Putamen (tissue), 1 donor: ENCODE measurements at regions not wholly inside any gene's neighbourhood (a gene's known extent, or its start where the extent isn't known, plus 50 kb on each side); places are given as distances from the start of the nearest gene placed in this dataset.
"Not testable (repeated sequence)": the region's sequence is repeated elsewhere in the genome, so short reads cannot be mapped to it uniquely, and the experiment has no call there.

ENCODE experiments used
- DNase-seq: peaks from one replicate; pipeline ENCODE4 v3.0.0-alpha.2; 2016; ENCODE audit warnings: low spot score

DNA sequence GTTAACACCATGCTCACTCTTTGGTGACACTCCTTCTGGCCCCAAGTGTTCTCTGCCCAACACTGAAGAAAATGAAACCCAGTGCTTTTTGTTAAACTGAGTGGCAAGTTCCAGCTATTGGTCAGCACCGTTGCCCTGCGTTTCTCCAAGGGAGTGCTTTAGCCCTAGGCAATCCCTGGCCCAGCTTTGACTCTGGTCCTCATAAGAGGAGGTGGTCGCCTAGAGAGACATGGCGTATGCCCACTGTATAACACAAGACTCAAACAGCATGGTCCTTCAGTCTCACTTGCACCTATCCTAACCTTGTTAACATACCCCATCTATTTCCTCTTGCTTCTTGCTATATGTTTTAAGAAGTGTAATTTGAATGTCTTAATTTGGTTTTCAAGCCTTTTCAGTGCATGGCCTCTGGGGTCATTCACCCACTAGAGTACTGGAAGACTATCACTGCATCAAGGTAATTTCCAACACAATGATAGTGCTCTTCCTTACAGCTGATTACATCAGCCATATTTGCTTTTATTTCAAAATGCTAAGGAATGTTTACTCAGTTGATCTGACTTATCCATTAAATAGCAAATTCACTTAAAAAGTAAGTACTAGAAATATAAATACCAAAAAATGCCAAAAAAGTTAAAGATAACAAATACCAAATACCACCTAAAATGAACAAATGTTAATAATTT is 190.5 kb upstream of the SOX21 start:
- DNase-seq = no peak

DNA sequence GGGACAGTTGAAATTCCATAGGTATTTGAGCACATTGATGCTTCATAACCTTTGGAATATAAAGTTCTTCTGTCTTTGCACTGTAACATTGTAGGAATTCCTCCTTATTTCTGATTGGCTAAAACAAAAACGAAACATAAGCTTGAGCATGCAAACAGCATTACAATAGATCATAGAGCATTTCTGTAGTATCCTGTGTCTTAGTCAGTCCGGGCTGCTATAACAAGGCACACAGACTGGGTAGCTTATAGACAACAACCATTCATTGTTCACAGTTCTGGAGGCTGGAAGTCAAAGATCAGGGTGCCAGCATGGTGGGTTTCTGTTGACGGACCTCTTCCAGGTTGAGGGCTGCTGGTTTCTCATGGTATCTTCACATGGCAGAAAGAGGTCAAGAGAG is 188.7 kb upstream of the SOX21 start:
- no peak for DNase-seq

DNA sequence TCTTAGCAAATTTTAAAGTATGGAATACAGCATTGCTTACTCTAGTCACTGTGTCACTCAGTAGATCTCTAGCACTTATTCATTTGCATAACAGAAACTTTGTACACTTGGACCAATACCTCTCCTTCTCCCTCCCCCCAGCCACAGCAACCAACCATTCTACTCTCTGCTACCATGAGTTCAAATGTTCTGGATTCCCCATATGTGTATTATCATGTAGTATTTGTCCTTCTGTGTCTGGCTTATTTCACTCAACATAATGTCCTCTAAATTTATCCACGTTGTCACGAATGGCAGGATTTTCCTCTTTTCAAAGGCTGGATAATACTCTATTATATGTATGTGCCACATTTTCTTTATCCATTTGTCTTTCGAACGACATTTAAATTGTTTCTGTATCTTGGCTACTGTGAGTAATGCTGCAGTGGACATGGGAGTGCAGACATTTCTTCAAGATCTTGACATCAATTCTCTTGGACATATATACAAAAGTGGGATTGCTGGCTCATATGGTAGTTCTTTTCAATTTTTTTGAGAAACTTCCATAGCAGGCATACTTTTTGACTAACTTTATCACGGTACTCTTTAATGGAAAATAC is 184.5 kb upstream of the SOX21 start:
- DNase-seq = no peak

DNA sequence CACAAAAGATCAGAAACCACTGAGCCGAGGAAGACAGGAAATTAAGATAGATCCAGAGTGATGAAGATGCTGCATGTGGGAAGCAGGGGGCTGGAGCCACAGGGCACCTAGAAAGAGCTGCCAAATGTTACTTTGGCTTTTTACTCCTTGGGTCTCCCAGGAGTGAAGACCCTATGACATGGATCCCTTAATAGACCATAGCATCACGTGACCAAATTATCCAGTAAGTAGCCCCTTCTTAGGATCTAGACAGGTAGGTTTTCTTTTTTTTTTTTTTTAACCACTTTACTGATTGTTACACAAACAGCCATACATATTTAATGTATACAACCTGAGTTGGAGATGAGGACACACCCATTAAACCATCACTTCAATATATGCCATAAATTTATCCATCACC is 183.9 kb upstream of the SOX21 start:
- DNase-seq = no peak

DNA sequence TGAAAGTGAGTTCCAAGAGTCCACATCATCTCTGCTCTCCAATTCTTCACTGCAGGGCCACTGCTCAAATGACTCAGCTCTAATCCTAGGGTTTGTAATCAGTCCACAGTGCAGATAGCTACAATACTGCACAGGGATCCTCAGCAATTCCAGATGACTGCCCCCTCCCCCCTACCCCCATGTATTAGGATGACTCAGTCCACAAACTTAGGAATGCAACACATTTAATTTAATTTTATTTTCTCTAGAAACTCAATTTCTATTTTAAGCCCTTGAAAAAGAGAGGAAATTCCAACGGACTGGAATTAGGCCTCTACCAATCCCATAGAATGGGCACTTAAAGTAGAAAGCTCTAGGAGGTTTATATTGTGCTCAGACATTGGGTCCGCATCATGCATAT is 173.8 kb upstream of the SOX21 start:
- DNase-seq = no peak

DNA sequence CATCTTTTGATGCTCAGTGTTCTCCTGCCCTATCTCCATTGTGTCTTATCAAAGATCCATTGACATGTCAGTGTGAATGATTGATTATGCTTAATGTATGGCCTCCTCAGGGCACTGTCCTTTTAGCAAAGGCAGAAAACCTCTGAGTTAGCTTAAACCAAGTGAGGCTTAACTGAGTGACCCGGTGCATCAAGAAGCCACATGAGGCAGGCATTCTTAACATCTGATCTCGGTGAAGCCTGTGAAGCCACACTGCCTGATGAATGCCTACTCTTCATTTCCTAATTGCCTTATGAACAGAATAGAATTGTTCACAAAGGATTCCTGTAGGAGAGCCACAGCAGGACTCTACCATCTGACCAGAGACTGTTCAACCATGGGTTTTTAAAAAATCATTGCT is 168.1 kb upstream of the SOX21 start:
- no peak for DNase-seq

DNA sequence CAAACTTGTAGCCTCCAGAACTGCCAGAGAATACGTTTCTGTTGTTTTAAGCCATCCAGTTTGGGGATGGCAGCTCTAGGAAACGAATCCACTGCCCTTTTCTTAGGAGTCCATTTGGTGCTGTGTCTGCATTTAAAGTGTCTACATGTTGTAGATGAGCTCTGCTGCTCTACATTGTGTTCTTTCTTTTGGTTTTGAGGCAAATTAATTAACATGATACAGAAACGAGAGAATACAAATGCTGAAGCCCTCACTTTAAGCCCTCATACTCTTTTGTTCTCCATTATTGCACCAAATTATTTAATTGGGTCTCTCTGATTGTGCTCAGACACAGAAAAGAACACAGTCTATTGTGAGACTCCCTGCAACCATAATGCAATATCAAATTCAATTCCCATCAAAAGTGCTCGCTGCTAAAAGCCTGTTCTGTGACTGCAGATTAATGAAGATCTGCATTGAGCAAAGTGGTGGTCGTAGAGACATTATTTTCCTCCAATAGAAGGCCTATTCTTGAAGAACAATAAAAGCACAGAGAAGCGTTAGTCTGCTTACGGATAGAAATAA is 166.3 kb upstream of the SOX21 start:
- no peak for DNase-seq

DNA sequence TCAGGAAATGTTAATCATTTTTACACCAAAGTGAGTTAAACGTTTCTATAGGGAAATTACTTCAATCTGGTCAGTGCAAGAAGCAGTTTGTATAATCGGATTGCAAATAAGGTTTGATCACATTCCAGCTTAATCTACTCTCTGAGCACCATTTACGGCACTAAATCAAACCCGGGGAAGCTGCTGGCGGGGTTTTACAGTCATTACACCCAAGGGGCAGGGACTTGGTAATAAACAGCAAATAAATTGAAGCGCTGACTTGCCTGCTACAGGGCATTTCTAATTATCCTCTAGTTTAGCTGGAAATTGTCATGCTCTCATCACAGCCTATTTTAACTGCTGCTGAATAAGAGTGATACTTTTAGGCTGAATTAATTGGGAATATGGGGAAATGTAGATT is 152.1 kb upstream of the SOX21 start:
- no peak for DNase-seq

DNA sequence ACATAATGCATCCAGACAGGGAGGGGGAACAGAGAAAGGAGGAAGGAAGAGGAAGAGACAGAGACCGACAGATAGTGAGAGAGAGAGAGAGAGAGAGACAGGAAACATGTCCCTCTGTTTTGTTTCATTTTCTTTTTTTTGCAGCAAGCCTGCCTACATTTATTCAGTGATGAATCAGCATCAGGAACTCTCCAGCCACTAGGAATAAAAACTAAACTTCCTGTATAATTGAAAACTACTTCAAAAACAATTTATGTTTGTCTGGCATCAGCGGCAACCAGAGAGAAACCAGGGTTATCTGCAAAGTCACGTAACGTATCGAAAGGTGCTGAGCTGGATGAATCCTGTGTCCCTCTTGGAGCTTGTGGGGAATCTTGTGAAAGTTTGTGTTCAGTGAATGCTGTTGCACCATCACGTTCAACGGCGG is 148.6 kb upstream of the SOX21 start:
- DNase-seq = peak; percentile 1

DNA sequence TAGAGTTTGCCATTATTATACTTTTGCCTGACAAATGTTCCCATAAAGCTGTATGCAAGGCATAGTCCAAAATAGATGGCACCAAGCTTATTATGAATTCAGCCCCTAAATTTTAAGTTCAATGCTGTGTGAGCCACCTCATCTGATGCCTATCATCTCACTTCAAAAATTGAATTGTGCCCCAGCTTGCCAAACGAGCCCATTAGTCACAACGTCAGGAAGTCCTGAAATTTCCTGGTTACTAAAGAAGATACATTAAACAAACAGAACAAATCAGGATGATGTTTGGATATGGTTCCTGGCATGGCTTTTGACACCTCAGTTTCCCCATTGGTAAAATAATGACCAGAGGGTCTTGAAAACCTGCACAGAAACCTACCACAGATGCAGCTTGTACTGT is 147.5 kb upstream of the SOX21 start:
- DNase-seq = no peak

DNA sequence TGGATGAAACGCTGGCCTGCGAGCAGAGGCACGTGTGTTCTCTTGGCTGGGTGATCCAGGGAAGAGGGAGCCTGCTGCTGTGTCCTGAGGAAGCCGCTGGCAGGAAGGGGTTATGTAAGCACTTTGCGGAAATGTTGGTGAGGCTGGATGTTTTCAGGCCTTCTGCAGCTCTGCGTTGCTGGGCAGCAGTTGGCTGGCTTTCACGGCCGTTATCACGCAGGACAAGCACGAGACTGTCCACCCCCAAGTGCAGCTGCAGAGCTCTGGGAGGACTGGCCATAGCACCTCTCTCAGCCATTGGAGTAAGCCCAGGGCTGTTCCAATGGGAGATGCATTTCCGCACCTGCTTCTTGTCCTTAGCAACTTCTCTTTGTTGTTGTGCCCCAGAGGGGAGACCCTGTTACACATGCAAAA is 146.9 kb upstream of the SOX21 start:
- peak; percentile 60 for DNase-seq

DNA sequence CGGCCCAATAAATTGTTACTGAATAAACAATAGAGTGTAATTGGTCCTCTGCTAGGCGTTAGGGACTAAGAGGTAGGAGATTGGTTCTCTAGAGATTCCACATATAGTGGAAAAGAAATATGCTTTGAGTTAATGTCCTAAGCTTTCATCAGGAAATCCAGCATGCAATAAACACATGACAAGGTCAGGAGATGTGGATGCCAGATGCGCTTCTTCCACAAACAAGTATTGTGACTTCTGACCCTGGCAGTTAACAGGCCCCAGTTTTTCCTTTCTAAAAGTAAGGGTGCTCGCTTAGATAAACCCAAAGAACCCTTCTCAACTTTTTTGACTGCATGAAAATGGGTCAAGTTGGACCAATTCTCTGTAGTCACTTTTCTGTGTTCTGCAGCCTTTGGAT is 146.5 kb upstream of the SOX21 start:
- DNase-seq = no peak

DNA sequence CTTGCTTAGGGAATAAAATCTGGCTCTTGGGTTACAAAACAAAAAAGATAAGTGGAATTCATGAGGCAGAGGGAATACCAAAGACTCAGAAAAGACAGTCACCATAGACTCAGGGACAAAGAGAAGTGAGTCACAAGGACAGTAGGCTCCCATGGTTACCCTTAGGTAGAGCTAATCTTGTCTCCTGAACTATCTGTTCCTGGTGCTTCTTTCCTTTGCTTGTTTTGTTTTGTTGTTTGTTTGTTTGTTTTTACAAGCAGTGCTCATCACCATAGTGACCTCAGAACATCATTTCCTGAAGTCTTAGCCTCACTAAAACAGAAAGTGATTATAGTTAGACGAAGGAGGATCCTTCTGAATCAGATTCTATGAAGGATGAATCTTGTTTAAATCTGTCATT is 142.3 kb upstream of the SOX21 start:
- DNase-seq = no peak

DNA sequence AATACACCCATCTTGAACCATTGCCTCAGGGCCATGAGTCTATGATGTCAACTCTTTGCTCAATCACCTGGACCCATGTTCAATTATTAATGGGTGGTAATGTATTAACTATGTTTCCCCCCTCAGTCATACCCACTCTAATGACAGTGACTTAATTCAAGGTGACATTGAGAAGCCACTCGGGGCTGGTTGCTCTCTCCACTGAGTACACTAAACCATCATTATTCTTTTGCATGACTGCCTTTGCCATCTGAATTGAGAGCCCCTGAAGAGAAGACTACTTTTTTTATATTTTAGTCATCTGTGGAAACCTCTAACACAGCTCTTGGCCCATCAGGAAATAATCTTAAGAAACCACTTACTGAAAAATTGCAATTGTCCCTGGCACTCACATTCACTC is 139.2 kb upstream of the SOX21 start:
- no peak for DNase-seq

DNA sequence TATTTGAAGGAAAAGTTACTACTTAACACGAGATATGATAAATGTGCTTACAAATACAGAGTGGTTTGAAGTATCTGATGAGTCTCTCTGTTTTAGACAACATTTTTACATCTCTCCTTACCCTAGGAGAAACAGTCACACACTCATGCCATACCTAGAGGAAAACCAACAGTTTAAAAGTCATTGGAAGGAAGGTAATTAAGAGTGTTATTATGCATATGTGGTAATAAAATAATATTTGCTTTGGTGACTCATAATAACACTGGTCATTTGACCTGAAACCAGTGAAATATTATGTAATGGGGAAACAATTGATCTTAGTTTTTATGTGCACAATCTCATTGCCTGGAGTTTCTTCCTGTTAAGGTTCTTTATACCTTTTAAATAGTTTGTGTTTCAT is 136.9 kb upstream of the SOX21 start:
- DNase-seq = no peak

DNA sequence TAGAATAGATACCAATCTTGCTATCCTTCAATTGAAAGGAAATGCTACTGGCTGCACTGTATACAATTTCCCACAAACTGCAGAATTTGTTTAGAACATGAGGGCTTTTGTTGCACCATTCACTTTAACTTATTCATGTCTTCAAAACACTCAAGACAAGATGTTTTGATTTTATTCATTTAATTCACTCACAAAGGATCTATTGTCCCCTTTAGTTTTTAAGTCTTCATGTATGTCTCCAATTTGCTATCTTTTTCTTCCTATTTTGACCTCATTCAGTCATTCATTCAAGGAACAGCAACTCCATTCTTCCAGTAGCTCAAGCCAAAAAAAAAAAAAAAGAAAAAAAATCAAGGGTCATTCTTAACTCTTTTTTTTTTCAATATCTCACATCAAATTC is 130.6 kb upstream of the SOX21 start:
- DNase-seq = no peak

DNA sequence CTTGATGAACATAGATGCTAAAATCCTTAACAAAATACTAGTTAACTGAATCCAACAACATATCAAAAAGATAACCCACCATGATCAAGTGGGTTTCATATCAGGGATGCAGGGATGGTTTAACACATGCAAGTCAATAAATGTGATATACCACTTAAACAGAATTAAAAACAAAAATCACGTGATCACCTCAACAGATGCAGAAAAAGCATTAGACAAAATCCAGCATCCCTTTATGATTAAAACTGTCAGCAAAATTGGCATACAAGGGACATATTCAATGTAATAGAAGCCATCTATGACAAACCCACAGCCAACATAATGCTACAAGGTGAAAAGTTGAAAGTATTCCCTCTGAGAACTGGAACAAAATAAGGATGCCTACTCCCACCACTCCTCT is 124.7 kb upstream of the SOX21 start:
- DNase-seq = not testable (repeated sequence)

DNA sequence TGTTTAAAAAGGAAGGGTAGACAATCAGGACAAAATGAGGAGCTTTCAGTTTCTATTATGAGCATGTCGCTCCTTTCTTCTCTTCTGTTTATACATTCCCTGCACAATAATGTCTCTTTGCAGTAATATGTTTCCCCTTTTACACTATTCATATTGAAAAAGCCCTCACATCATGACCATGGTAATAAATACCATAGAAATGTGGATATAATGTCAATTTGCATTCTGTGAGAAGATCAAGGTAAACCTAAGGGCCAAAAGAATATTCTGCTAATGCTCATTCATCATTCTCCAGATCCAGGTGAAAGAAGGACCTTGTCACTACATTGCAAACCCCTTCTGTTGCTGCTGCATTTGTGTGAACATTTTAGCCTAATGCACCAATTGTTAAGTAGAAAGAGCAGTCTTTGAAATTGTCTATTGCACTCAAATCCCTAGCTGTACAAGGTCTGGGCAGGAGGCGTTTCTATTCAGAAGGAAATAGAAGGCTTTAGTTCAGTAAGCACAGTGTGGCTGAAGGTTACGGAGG is 117.6 kb upstream of the SOX21 start:
- DNase-seq = no peak

DNA sequence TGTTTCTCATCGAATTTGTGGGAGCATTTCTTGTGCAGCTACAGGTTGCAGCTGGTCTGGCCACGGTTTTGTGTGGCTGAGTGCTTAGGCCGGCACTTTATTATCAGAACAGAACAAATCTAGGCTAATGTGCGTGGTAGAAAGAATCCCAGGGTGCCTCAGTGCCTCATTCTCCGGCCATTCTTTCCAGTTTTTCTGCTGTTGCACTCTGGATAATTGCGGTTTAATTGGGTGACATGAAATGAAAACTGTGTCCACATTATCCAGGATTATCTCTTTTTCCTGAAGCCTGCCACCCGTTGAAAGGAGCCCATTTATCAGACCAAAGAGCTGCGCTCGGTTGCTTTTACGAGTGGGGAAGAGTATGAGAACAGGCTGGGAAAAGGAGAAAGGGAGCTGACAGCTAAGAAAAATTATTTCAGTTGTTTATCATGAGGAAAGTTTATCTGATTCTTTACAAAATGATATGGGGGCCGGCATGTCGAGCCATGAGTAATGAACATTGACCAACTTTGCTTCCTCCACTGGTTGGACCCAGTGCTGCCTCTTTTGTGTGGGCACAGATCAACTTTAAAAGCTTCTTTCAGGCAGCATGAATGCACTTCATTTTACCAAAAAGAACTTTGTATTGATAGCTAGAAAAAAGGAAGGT is 117.0 kb upstream of the SOX21 start:
- DNase-seq = no peak

DNA sequence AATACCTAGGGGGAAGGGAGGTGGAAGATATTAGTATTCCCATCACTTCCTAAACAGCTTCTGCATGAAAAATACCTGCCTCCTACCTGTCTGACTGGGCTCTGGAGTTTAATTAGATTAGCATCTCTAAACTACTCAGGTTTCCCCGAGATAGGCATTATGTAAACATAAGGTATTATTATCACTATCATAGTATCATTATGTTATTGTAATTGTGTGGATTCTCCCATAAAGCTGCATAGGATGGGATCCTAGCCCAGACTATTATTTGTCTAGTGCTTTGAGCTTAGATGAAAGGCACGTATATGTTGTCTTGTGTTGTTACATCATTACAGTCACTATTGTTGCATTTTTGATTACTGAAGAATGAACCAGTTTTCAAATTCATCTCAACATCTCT is 115.2 kb upstream of the SOX21 start:
- no peak for DNase-seq

DNA sequence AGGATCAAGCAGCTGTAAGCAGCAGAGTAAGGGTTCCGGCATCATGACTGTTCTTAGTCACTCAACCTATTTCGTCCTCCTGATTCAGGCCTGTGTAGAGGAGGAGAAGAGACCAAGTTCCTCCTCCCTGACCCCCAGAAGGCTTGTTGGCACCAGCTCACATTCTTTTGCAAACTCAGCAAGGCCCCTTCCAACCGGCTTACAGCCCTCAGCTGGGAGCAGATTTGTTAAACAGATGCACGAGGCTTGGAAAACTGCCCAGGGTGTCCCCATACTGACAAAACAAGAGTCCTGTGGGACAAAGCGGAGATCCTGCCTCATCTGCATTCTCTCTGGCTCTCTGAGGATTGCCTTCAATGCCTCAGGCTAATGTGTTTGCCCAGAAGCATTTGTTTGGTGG is 113.2 kb upstream of the SOX21 start:
- DNase-seq = peak; percentile 72

DNA sequence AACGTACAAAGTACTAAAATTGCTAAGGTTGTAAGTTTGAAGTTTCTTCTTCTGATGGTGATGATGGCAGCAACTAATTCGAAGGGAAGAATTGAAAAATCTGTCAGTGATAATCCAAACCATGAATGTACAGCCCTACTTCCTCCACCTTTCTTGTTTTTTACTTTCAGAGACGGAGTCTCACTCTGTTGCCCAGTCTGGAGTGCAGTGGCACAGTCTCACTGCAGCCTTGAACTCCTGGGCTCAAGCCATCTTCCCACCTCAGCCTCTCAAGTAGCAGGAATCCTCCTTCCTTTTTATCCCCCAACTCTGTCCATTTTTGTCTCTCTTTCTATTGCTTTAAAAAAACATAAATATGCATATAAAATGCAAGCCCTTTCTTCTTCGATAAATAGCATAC is 112.3 kb upstream of the SOX21 start:
- DNase-seq = no peak

DNA sequence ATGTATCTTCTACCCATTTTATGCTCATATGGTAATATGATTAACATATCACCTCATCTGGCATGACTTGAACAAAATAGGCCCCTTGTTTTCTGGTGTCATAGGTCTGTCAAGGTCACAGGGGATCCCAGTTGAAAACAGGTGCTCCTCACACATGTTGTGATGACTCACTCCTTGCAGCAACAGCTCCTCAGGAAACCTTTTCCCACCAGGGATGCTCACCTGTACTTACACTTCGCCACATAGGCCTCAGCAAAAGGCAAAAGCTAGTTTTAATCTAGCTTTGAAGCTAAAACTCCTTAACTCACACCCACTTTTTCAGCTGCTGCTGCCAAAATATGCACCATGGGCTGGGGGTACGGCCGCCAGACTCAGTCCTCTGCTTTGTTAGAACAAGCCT is 110.0 kb upstream of the SOX21 start:
- DNase-seq = no peak
